GM12875 (cell line): ENCODE measurements at regions not wholly inside any gene's neighbourhood (a gene's known extent, or its start where the extent isn't known, plus 50 kb on each side); places are given as distances from the start of the nearest gene placed in this dataset.

ENCODE experiments used
- H3K4me3 ChIP-seq: one replicate; pipeline ENCODE4 v1.5.1; 2011; ENCODE audit warnings: low read depth, low read length, control low read depth
- CTCF ChIP-seq: IDR thresholded peaks from 2 replicates; pipeline ENCODE4 v1.5.1; 2011; ENCODE audit warnings: low read depth, mild to moderate bottlenecking, control low read depth, inconsistent platforms, low read length, moderate library complexity, borderline replicate concordance; ENCODE audit not compliant: insufficient read depth

DNA sequence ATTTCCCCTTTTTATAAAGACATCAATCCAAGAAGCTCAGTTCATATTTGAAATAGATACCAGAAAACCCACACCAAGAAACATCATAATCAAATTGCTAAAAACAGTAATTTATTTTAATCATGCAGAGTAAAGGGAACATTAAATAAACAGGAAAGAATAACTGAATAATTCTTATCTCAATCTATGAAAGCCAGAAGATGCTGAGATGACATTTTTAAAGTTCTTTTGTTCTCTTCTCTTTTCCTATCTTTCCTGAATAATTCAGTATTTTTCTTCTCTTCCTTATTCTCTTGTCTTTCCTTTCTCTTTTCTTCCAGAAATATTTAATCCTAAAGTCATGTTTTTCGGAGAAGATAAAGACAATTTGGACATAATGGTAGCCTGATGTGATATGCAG is 259.0 kb upstream of the OPRM1 start:
- no peak for TF ChIP-seq CTCF

DNA sequence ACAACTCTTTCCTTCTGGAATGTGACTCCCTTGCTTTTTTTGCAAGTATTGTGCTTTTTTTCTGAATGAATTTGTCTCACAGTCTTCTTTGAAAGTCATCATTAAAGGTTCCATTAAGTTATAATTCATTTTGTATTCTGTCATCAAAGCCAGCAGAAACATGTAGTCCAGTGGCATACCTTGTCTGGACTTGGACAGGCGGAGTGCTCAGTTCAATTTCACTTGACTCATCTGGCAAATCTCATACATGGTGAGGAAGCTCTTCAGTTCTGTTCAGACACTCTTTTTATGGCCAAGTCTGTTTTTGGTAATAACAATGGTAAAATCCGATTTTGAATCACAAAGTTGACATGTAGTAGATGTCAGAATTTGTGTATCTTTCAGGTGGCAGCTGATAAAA is 260.8 kb upstream of the OPRM1 start:
- H3K4me3 ChIP-seq: no peak overlapping the region
- TF ChIP-seq CTCF: no peak

More for the DNA sequence above, 259.0 kb upstream of the OPRM1 start:
- no peak overlapping the region for H3K4me3 ChIP-seq

DNA sequence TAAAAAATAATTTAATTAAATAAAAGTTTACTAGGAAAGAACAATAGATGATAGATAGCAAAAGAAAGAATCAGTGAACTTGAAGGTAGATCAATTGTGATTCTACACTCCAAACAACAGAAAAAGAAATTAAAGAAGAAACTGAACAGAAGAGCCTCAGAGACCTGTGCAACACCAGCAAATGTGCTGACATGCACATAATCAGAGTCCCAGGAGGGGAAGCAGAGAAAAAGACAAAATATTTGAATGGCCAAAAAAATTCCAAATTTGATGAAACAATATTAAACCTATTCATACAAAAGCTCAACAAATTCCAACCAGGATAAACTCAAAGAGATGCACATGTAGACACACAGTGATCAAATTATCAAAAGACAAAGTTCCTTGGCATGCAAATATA is 267.5 kb upstream of the OPRM1 start:
- no peak for TF ChIP-seq CTCF
- no peak overlapping the region for H3K4me3 ChIP-seq

DNA sequence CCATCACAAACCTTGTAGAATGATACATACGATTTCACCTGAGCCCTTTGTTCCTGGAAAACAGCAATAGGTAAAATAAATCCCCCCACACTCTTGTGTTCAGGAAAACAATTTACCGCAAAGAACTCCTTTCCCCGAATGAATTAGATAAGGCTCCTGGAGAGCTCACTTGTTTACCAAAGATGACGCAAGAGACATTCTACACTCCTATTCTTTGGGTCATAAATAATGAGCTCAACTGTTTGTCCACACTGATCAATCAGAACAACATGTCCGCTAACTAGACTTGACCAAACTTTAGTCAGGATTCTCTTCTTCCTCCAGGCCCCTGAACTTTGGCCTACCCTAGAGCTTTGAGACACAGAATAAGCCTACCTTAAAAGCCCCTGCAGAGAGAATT is 271.9 kb upstream of the OPRM1 start:
- TF ChIP-seq CTCF: no peak
- no peak overlapping the region for H3K4me3 ChIP-seq

GRCh38 chr6:153758516-153758915 is 280.5 kb upstream of the OPRM1 start:
- no peak overlapping the region for H3K4me3 ChIP-seq
- TF ChIP-seq CTCF: no peak

DNA sequence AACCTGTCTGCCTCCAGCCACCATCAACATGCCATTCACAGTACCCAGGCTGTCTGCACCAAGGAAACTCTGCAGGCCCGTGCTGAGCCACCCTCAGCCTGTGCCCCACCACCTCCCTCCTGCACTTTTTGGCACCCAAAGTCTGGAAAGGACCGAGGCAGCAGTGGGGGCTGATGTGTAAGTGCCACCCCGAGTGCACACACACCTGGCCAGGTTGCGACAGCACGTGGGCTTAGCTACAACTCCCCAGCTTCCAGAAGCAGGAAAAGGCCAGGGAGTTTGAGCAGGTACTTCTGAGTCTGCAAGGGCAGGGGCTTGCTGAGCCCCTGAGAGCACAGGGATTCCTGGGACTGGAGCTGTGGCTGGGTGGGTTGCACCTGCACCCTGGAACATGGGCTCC is 303.3 kb upstream of the OPRM1 start:
- TF ChIP-seq CTCF: no peak

GRCh38 chr6:153729189-153729588 is 309.9 kb upstream of the OPRM1 start:
- H3K4me3 ChIP-seq: no peak overlapping the region
- TF ChIP-seq CTCF: no peak

More for the DNA sequence above, 303.3 kb upstream of the OPRM1 start:
- H3K4me3 ChIP-seq: no peak overlapping the region
